GM19035 (cell line): ENCODE measurements at regions not wholly inside any gene's neighbourhood (a gene's known extent, or its start where the extent isn't known, plus 50 kb on each side); places are given as distances from the start of the nearest gene placed in this dataset.

Experiments
- ATAC-seq: cut with Tn5 transposase; IDR thresholded peaks from one replicate; pipeline ENCODE4 v1.9.1; 2021; ENCODE audit not compliant: unreplicated experiment

- no peak for ATAC-seq
Measured at GRCh38 chr5:90135779-90136378, 273.7 kb downstream of the CETN3 start.

GRCh38 chr5:90134892-90135291, 274.7 kb downstream of the CETN3 start:
- no peak for ATAC-seq

- ATAC-seq: no peak
Measured at GRCh38 chr5:90134381-90134780, 275.2 kb downstream of the CETN3 start.

GRCh38 chr5:90133941-90134340, 275.6 kb downstream of the CETN3 start:
- ATAC-seq: no peak

GRCh38 chr5:90131383-90132133, 278.0 kb downstream of the CETN3 start:
- peak; percentile 72 for ATAC-seq

- no peak for ATAC-seq
Measured at GRCh38 chr5:90128551-90128950, 281.0 kb downstream of the CETN3 start.

- no peak for ATAC-seq
Measured at GRCh38 chr5:90119531-90119971, 290.0 kb downstream of the CETN3 start.

- ATAC-seq: no peak
Measured at GRCh38 chr5:90117005-90117404, 292.6 kb downstream of the CETN3 start.

GRCh38 chr5:90113108-90113507, 296.4 kb downstream of the CETN3 start:
- no peak for ATAC-seq

GRCh38 chr5:90112033-90112692, 297.4 kb downstream of the CETN3 start:
- ATAC-seq: no peak

GRCh38 chr5:90111364-90112032, 298.1 kb downstream of the CETN3 start:
- ATAC-seq: no peak

- ATAC-seq: no peak
Measured at GRCh38 chr5:90109285-90109684, 300.3 kb downstream of the CETN3 start.

- ATAC-seq: no peak
Measured at GRCh38 chr5:90099099-90099498, 310.5 kb downstream of the CETN3 start.

GRCh38 chr5:90097082-90097477, 312.5 kb downstream of the CETN3 start:
- no peak for ATAC-seq

- no peak for ATAC-seq
Measured at GRCh38 chr5:90096415-90097081, 313.0 kb downstream of the CETN3 start.

GRCh38 chr5:90095292-90096060, 314.1 kb downstream of the CETN3 start:
- no peak for ATAC-seq

GRCh38 chr5:90093751-90094485, 315.6 kb downstream of the CETN3 start:
- ATAC-seq: no peak

- no peak for ATAC-seq
Measured at GRCh38 chr5:90092734-90093133, 316.8 kb downstream of the CETN3 start.

- no peak for ATAC-seq
Measured at GRCh38 chr5:90084342-90084741, 325.2 kb downstream of the CETN3 start.
